SK-N-MC (cell line): ENCODE measurements at regions not wholly inside any gene's neighbourhood (a gene's known extent, or its start where the extent isn't known, plus 50 kb on each side); places are given as distances from the start of the nearest gene placed in this dataset.

Experiments
- DNase-seq: peaks from one replicate; pipeline ENCODE4 v3.0.0-alpha.2; 2011; ENCODE audit warnings: low read depth, low spot score
- H3K27ac ChIP-seq: fragments of 200-600 bp; sonication (generic); 2 replicates; pipeline ENCODE4 v1.5.1; 2016; ENCODE audit warnings: mixed run types
- H3K36me3 ChIP-seq: fragments of 200-600 bp; sonication (generic); 2 replicates; pipeline ENCODE4 v1.6.1; 2017; ENCODE audit warnings: antibody characterized with exemption, low read length, mixed read lengths; ENCODE audit not compliant: insufficient read depth
- H3K4me3 ChIP-seq: fragments of 200-600 bp; sonication (generic); 2 replicates; pipeline ENCODE4 v1.5.1; 2016
- H3K9ac ChIP-seq: fragments of 200-600 bp; sonication (generic); 2 replicates; pipeline ENCODE4 v1.8.0; 2017; ENCODE audit warnings: mixed run types, mixed read lengths; ENCODE audit not compliant: insufficient read length
- H3K9me3 ChIP-seq: fragments of 200-600 bp; sonication (generic); 2 replicates; pipeline ENCODE4 v1.6.1; 2017; ENCODE audit warnings: low read depth, mild to moderate bottlenecking, antibody characterized with exemption, low read length, moderate library complexity, mixed read lengths
- EZH2 ChIP-seq: fragments of 200-600 bp; sonication (generic); IDR thresholded peaks from one replicate; pipeline ENCODE4 v1.6.1; 2017; ENCODE audit warnings: antibody characterized with exemption
- FOXP2 ChIP-seq: optimal IDR thresholded peaks from 2 replicates; pipeline ENCODE3; 2011; ENCODE audit warnings: mild to moderate bottlenecking, moderate library complexity; ENCODE audit not compliant: insufficient read depth; ENCODE audit errors: extremely low read length, control extremely low read depth
- POLR2AphosphoS5 ChIP-seq: IDR thresholded peaks from 2 replicates; pipeline ENCODE4 v1.6.1; 2012; ENCODE audit warnings: mild to moderate bottlenecking, low read depth, low read length, borderline replicate concordance

DNA sequence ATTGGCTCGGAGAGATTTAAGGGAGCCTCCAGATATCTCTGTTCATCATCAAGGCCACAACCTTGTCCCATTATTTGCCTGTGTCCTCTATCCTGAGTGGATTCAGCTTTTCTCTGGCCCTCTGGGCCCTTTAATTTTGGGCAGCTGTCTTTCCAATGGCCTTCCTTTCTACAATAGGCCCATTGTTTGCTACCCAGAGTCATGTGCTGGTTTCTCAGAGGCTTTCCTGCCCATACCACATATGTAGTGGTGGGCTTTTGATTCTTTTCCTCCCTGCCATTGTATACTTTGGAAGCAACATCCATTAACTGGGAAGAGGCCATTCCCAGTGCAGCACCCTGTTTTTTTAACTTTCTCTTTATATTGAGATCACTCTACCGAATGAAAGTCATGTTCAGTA is 233.9 kb upstream of the SGCD start:
- Histone ChIP-seq H3K9ac (no peak overlapping the region), H3K27ac (no peak overlapping the region), H3K36me3 (no peaks in the 10 kb centered on the region), H3K4me3 (no peak overlapping the region), H3K9me3 (no peaks in the 10 kb centered on the region)
- TF ChIP-seq EZH2 (no peak), FOXP2 (no peak), POLR2AphosphoS5 (no peak)
- no peak for DNase-seq

DNA sequence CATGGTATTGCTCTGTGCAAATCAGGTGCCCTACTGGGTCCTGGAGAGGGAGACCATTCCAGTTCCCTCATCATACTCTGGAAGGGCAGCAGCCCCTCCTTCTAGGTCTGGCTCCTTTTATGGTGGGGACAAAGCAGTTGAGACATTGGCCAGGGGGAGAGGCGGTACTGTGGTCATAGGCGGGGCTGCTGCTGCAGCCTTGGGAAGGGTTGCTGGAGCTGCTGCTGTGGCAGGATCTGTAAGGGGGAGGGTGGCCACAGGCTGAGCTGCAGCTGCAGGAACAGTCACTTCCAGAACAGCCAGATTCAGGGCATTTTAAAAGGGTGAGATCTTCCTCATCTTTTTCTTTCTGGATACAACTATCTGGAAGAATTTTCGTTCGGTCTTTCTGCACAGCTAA is 233.0 kb upstream of the SGCD start:
- Histone ChIP-seq H3K9me3 (no peaks in the 10 kb centered on the region), H3K27ac (no peak overlapping the region), H3K9ac (no peak overlapping the region), H3K36me3 (no peaks in the 10 kb centered on the region), H3K4me3 (no peak overlapping the region)
- no peak for DNase-seq
- no peak for TF ChIP-seq FOXP2
- TF ChIP-seq POLR2AphosphoS5: no peak
- TF ChIP-seq EZH2: no peak

DNA sequence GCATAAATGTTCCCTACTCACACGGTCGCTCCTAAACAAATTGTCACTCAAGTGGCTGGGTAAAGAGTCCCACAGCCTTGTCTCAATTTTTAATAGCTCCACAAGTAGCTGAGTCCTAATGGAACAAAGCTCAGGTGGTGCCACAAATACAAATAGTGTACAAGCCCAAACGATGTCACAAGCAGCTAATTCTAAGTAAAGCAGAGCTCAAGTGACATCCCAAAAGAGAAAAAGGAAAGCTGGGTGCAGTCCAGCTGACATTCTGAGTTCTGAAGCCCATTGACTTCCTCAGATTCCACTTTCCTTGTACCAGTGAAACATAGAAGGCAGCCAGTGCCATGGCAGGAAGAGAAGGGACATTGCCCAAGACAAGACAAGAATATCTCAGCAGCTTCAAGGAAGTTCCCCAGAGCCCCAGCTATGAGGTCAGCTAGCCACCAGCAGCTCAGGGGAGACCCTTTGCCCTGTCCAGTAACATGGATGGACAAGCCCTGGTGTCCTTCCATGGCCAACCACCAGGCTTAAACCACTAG is 231.2 kb upstream of the SGCD start:
- no peak for DNase-seq
- no peak for TF ChIP-seq POLR2AphosphoS5
- no peak for TF ChIP-seq FOXP2
- TF ChIP-seq EZH2: no peak

DNA sequence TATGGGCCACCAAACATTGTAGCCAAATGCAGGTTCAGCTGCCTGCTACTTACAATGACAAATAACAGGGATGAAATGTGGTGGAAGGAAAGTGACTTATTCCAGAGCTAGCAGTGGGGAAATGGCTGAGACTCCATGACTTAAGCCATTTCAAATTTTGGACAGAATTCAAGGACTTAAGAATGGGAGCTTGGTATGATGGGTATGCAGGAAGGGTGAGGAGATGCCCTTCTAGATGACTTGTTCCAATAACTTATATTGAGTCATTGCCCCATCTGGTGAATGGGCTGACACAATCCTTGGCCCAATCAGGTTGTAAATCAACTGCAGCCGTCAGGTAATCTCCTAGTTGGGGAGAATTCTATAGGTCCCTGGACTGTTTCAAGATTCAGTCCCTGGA is 230.7 kb upstream of the SGCD start:
- H3K36me3 ChIP-seq: no peaks in the 10 kb centered on the region
- no peak overlapping the region for H3K27ac ChIP-seq
- H3K9me3 ChIP-seq: no peaks in the 10 kb centered on the region
- H3K9ac ChIP-seq: no peak overlapping the region
- TF ChIP-seq EZH2 (no peak), POLR2AphosphoS5 (no peak), FOXP2 (no peak)
- H3K4me3 ChIP-seq: no peak overlapping the region
- no peak for DNase-seq

More for the DNA sequence above, 231.2 kb upstream of the SGCD start:
- H3K27ac ChIP-seq: no peak overlapping the region
- no peak overlapping the region for H3K9ac ChIP-seq
- H3K9me3 ChIP-seq: no peaks in the 10 kb centered on the region
- no peaks in the 10 kb centered on the region for H3K36me3 ChIP-seq
- H3K4me3 ChIP-seq: no peak overlapping the region

DNA sequence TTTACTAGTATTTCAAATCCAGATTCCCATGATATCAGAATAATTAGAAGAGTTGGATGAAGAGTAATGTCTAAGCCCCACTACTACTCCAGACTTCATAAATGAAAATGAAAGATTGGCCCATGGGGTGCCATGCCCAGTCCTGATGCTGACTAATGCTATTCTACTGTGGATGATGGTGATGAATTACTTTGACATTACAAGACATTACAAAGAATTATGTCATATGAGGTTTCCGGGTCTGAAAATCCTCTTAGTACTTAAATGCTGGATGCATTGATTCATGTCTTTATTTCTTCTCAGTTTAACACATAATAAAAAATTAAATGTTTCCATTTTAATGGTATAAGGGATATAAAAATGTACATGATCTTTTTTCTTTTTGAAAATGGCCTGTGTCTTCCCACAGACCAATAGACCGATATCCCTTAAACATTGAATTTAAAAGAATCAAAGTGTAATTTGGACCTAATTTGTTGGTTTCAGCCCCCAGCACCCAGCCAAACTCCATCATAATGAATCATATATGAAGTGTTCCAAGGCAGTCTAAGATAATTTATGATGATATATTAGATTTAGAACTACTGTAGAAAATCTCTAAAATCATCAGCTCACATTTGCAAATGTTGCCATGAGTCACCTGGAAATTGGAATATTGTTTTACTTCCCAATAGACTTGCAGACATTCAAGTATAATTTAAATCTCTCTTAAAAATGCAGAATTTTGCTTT is 223.6 kb upstream of the SGCD start:
- no peak for DNase-seq
- Histone ChIP-seq H3K27ac (no peak overlapping the region), H3K36me3 (no peaks in the 10 kb centered on the region), H3K9me3 (no peaks in the 10 kb centered on the region), H3K9ac (no peak overlapping the region), H3K4me3 (no peak overlapping the region)
- TF ChIP-seq EZH2 (no peak), POLR2AphosphoS5 (no peak), FOXP2 (no peak)

DNA sequence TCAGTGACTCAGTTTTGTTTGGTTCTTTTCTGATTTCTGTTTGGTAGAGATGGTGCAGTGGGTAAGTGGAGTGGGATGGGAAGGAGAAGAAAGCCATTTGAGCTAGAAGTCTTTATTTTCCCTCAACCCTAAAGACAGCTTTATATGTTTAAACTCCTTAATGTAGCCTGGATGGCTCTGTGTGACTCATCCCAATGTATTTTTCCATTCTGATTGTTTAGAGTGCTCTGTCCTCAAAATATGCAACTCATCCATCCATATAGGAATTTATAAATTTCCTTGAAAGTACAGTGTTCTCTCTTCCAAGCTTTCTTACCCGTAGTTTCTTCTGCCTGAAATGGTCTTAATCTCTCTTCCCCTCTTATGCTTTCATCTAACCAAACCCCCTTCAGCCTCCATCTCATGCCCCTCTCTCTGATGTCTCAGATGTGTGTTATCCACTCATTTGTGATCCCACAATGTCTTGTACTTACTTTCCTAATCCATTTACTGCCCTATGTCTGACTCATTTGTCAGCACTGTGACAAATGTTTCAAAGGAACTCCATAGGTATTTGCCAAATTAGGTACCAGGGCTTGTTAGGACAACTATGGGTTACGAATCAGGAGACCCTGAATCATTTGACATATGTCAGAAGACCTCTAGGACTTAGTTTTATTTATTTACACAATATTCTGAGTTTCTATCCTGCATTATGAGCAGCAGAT is 217.5 kb upstream of the SGCD start:
- TF ChIP-seq POLR2AphosphoS5 (no peak), FOXP2 (no peak), EZH2 (no peak)
- no peaks in the 10 kb centered on the region for H3K36me3 ChIP-seq
- DNase-seq: no peak
- no peak overlapping the region for H3K9ac ChIP-seq
- no peak overlapping the region for H3K4me3 ChIP-seq
- H3K9me3 ChIP-seq: no peaks in the 10 kb centered on the region
- no peak overlapping the region for H3K27ac ChIP-seq

DNA sequence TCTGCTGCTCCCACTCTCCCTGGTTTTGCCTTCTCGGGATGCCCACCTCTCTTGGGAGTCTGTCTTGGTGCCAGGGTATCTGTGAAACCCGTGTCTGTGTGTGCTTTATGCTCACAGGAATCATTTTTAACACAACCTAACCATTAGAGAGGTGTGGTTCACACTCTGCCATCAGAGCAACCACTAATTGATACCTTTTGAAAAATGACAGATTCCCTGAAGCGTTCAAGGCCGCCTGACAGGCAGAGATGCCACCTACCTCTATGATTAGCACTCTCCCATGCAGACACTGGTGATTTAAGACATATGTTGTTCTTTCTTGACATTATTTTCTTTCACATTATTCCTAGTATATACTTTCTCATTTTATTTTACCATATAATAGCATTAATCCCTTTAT is 207.3 kb upstream of the SGCD start:
- no peak overlapping the region for H3K27ac ChIP-seq
- no peak overlapping the region for H3K4me3 ChIP-seq
- DNase-seq: no peak
- H3K36me3 ChIP-seq: no peaks in the 10 kb centered on the region
- H3K9ac ChIP-seq: no peak overlapping the region
- TF ChIP-seq EZH2 (no peak), FOXP2 (no peak), POLR2AphosphoS5 (no peak)
- H3K9me3 ChIP-seq: no peaks in the 10 kb centered on the region

DNA sequence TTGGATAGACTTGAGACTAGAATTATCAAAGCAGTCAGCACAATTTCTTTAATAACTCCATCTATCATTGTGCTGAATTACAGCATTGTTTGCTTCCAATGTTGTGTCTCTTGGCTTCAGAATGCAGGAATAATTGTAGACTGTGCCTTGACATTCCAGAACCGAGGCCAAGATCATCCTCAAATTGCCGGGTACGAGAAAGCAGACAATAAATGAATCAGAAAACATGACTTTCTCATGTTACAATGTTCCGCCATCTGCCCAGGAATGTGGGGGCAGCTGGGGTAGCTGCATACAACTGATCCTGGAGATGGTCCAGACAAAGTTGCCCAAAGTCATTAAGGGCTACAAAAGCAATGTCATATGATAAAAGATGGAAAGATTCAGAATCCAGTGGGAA is 206.2 kb upstream of the SGCD start:
- TF ChIP-seq POLR2AphosphoS5 (no peak), EZH2 (no peak), FOXP2 (no peak)
- no peak for DNase-seq
- H3K4me3 ChIP-seq: no peak overlapping the region
- H3K9ac ChIP-seq: no peak overlapping the region
- H3K36me3 ChIP-seq: no peaks in the 10 kb centered on the region
- no peak overlapping the region for H3K27ac ChIP-seq
- no peaks in the 10 kb centered on the region for H3K9me3 ChIP-seq

DNA sequence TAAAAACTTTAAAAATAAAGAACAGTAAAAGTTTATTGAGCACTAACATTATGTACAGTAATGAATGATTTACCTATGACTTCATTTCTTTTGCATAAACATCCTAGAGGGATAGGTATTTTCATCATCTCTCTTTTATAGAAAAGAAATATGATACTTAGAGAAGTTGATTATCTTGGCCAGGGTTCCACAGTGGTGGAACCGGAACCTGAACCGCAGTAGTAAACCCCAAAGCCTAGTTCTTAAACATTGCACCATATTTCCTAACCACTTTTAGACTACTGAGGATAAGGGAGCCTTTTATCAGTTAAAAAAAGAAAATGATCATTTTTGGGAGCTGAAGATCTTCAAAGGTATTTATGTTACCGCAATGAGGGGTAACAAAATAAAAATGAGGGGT is 205.7 kb upstream of the SGCD start:
- no peak for TF ChIP-seq FOXP2
- no peak for TF ChIP-seq POLR2AphosphoS5
- TF ChIP-seq EZH2: no peak
- Histone ChIP-seq H3K4me3 (no peak overlapping the region), H3K9me3 (no peaks in the 10 kb centered on the region), H3K27ac (no peak overlapping the region), H3K36me3 (no peaks in the 10 kb centered on the region), H3K9ac (no peak overlapping the region)
- no peak for DNase-seq
